NB4 (cell line): ENCODE measurements at regions not wholly inside any gene's neighbourhood (a gene's known extent, or its start where the extent isn't known, plus 50 kb on each side); places are given as distances from the start of the nearest gene placed in this dataset.

Source experiments
- TF ChIP-seq, protein P1 (sequence below): IDR thresholded peaks from one replicate; pipeline ENCODE4 v1.5.1; 2012; ENCODE audit warnings: low read depth, low read length
- TF ChIP-seq, protein P2 (sequence below): IDR thresholded peaks from 2 replicates; pipeline ENCODE4 v1.6.1; 2011; ENCODE audit warnings: low read depth, low read length

DNA sequence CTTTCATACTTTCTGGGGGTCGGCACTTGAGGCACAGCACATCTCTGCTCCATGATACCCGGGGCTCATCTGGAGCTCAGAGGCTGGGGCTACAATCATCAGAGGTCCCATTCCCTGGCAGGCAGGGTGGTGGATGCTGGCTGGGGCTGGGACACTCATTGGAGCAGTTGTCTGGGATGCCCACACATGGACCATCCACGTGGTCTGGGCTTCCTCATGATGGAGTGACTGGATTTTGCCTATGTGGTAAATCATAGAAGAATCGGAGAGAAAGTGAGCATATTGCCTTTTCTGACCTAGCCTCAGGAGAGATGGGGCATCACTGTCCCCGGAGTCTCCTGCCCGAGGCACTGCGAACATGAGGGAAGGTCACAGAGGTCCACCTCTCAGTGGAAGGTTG lies 91.4 kb upstream of the IRS2 start:
- TF ChIP-seq, protein P1, sequence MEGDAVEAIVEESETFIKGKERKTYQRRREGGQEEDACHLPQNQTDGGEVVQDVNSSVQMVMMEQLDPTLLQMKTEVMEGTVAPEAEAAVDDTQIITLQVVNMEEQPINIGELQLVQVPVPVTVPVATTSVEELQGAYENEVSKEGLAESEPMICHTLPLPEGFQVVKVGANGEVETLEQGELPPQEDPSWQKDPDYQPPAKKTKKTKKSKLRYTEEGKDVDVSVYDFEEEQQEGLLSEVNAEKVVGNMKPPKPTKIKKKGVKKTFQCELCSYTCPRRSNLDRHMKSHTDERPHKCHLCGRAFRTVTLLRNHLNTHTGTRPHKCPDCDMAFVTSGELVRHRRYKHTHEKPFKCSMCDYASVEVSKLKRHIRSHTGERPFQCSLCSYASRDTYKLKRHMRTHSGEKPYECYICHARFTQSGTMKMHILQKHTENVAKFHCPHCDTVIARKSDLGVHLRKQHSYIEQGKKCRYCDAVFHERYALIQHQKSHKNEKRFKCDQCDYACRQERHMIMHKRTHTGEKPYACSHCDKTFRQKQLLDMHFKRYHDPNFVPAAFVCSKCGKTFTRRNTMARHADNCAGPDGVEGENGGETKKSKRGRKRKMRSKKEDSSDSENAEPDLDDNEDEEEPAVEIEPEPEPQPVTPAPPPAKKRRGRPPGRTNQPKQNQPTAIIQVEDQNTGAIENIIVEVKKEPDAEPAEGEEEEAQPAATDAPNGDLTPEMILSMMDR: no peak
- TF ChIP-seq, protein P2, sequence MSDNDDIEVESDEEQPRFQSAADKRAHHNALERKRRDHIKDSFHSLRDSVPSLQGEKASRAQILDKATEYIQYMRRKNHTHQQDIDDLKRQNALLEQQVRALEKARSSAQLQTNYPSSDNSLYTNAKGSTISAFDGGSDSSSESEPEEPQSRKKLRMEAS: no peak
